ENCODE measurements at regions not wholly inside any gene's neighbourhood (a gene's known extent, or its start where the extent isn't known, plus 50 kb on each side); places are given as distances from the start of the nearest gene placed in this dataset.

DNA sequence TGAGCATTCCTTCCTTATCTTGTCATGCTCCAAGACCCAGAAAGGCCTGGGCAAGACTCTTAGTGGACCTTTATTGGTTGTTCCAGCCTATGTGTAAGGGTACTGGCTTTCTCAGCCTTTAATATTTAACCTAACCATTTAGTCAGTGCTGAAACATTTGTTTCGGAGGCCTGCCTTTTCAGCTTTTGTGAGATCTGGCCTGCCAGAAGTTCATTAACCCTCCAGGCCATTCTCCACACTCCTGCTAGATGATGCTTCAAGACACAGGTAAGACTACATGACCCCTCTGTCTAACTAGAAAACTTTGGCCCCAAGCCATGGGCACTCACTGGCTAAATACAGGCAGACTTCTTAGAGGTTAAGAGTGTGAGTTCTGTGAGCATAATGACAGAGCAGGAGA, 138.4 kb upstream of the ZP4 start:
- H3K9ac ChIP-seq (ENCODE audit: low read depth, low read length), result no peak overlapping the region
- no peak overlapping the region for H3K4me3 ChIP-seq (ENCODE audit: low read length)
- no peaks in the 10 kb centered on the region for H3K36me3 ChIP-seq (ENCODE audit: insufficient read depth, low read length)
- no peaks in the 10 kb centered on the region for H3K27me3 ChIP-seq (ENCODE audit: insufficient read depth, low read length)
- 96% methylated on average over 1 of the region's 1 CpG for WGBS
- H3K27ac ChIP-seq (ENCODE audit: low read depth, low read length), result no peak overlapping the region
- peaks cover 3% of the 10 kb centered on the region; the same call in 1 of the 2 replicates for H3K9me3 ChIP-seq (ENCODE audit: insufficient read depth, low read depth, low read length)
- H3K4me1 ChIP-seq (ENCODE audit: insufficient read depth, low read length), result peaks cover 14% of the 10 kb centered on the region

DNA sequence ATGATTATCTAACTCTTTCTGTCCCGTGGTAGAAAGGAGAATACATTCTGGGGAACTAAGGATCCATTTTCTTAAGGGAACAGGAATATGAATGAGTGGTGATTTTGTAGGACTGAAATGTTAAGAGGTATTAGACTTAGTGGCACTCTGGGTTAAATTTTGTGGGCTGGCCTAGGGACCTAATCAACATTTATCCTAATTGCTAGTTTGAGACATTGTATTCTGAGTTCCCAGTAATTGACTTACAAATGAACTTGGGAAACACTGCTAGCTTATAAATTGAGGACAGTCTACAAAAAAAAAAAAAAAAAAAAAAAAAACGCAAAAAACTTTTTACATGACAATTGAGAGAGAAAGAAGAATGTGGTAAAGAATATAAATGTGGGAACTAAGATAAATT, 136.6 kb upstream of the ZP4 start:
- Histone ChIP-seq H3K36me3 (ENCODE audit: insufficient read depth, low read length) (no peaks in the 10 kb centered on the region), H3K27ac (ENCODE audit: low read depth, low read length) (no peak overlapping the region), H3K4me1 (ENCODE audit: insufficient read depth, low read length) (peaks cover 14% of the 10 kb centered on the region), H3K27me3 (ENCODE audit: insufficient read depth, low read length) (no peaks in the 10 kb centered on the region), H3K4me3 (ENCODE audit: low read length) (no peak overlapping the region), H3K9ac (ENCODE audit: low read depth, low read length) (no peak overlapping the region), H3K9me3 (ENCODE audit: insufficient read depth, low read depth, low read length) (peaks cover 3% of the 10 kb centered on the region; the same call in 1 of the 2 replicates)
- 91% methylated on average over 1 of the region's 2 CpGs for WGBS

DNA sequence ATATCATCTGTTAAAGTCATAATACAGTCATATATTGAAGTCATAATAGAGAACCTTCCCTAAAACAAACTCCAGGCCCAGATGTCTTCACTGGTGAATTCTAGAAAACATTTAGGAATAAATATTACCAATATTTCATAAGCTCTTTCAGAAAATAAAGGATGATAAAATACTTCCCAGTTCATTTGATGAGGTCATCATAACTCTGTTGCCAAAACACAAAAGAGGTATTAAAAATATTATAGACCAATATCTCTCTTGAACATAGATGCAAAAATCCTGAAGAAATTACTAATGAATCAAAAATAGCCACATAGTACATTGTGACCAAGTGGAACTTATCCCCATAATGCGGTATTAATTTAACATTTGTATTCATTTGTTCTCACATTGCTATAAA, 132.4 kb upstream of the ZP4 start:
- Histone ChIP-seq H3K36me3 (ENCODE audit: insufficient read depth, low read length) (no peaks in the 10 kb centered on the region), H3K4me1 (ENCODE audit: insufficient read depth, low read length) (peaks cover 7% of the 10 kb centered on the region), H3K4me3 (ENCODE audit: low read length) (no peak overlapping the region), H3K9me3 (ENCODE audit: insufficient read depth, low read depth, low read length) (peaks cover 3% of the 10 kb centered on the region; the same call in 1 of the 2 replicates), H3K27ac (ENCODE audit: low read depth, low read length) (no peak overlapping the region), H3K9ac (ENCODE audit: low read depth, low read length) (no peak overlapping the region), H3K27me3 (ENCODE audit: insufficient read depth, low read length) (no peaks in the 10 kb centered on the region)
- WGBS, result 100% methylated on average over 1 of the region's 1 CpG

DNA sequence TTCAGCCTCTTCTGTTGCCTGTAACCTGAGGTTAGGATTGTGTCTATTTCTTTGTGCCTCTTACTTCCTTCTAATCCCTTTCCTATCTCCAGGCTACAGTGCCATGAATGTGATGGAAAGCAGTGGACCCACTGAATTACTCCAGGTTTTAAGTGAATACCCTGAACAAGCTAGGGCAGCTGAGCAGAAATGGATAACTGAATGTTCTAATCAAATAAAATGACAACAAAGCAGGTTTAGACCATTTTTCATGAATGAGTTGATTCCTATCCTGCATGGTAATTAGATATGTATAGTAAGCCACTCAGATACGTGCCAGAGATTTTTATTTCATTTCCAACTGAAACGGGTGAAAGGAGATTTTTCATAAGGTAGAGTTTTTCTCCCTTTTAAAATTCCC, 127.5 kb upstream of the ZP4 start:
- Histone ChIP-seq H3K4me1 (ENCODE audit: insufficient read depth, low read length) (no peaks in the 10 kb centered on the region), H3K9ac (ENCODE audit: low read depth, low read length) (no peak overlapping the region), H3K9me3 (ENCODE audit: insufficient read depth, low read depth, low read length) (no peaks in the 10 kb centered on the region), H3K36me3 (ENCODE audit: insufficient read depth, low read length) (no peaks in the 10 kb centered on the region), H3K27ac (ENCODE audit: low read depth, low read length) (no peak overlapping the region), H3K4me3 (ENCODE audit: low read length) (no peak overlapping the region), H3K27me3 (ENCODE audit: insufficient read depth, low read length) (no peaks in the 10 kb centered on the region)
- WGBS, result no CpG with 5 or more reads among the region's 2 CpGs

DNA sequence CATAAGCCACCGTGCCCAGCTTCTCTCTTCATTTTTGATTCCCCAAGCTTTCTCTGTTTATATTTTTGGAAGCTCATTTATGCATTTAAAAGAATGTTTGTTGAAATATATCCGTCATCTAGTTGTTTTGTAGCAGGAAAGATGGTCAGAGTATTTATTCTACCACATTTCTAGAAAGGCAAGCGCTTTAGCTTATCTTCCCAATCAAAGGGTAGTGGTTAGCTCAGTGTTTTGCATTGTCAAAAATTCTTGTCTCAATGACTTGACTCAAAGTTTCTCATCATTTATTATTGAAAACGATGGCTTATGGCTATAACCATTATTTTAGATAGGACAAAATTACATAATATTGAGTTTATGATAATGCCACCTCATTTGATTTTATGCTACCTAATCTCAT, 116.1 kb upstream of the ZP4 start:
- Histone ChIP-seq H3K9ac (ENCODE audit: low read depth, low read length) (no peak overlapping the region), H3K4me3 (ENCODE audit: low read length) (no peak overlapping the region), H3K9me3 (ENCODE audit: insufficient read depth, low read depth, low read length) (no peaks in the 10 kb centered on the region), H3K27ac (ENCODE audit: low read depth, low read length) (no peak overlapping the region), H3K27me3 (ENCODE audit: insufficient read depth, low read length) (no peaks in the 10 kb centered on the region), H3K36me3 (ENCODE audit: insufficient read depth, low read length) (no peaks in the 10 kb centered on the region), H3K4me1 (ENCODE audit: insufficient read depth, low read length) (no peaks in the 10 kb centered on the region)
- 90% methylated on average over 2 of the region's 4 CpGs for WGBS

DNA sequence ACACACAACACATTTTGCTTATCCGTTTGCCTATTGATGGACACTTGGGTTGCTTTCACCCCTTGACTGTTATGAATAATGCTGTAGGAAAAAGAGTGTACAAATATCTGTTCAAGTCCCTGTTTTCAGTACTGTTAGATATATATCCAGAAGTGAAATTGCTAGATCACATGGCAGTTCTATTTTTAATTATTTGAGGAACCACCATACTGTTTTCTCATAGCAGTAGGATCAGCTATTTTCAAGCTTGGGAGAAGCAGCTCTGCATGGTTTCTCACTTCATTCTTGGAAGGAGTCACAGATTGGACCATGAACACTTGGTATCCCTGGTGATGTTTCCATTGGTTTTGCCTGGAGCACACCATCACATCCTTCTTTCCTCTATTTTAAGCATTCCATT, 114.4 kb upstream of the ZP4 start:
- WGBS, result no CpG with 5 or more reads among the region's 1 CpG
- H3K9me3 ChIP-seq (ENCODE audit: insufficient read depth, low read depth, low read length), result no peaks in the 10 kb centered on the region
- no peaks in the 10 kb centered on the region for H3K4me1 ChIP-seq (ENCODE audit: insufficient read depth, low read length)
- H3K9ac ChIP-seq (ENCODE audit: low read depth, low read length), result no peak overlapping the region
- H3K27ac ChIP-seq (ENCODE audit: low read depth, low read length), result no peak overlapping the region
- H3K36me3 ChIP-seq (ENCODE audit: insufficient read depth, low read length), result no peaks in the 10 kb centered on the region
- H3K27me3 ChIP-seq (ENCODE audit: insufficient read depth, low read length), result no peaks in the 10 kb centered on the region
- H3K4me3 ChIP-seq (ENCODE audit: low read length), result no peak overlapping the region

DNA sequence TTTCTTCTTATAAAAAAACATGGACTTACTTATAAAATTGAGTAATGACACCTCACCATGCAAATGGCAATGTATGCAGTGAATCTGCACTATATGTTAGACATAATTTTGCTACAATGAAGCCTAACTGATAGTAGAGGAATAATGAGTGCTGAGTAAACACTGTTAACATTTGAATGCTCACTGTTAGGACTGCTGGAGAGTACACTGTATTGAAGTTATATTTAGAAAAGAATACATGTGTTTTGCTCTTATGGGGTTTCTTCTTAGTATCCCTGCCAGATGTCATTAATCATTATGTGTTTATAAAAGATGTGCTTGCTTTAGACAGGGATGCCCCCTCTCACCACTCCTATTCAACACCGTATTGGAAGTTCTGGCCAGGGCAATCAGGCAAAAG, 111.1 kb upstream of the ZP4 start:
- no peak overlapping the region for H3K9ac ChIP-seq (ENCODE audit: low read depth, low read length)
- no peaks in the 10 kb centered on the region for H3K36me3 ChIP-seq (ENCODE audit: insufficient read depth, low read length)
- 80% methylated on average over 1 of the region's 1 CpG for WGBS
- H3K9me3 ChIP-seq (ENCODE audit: insufficient read depth, low read depth, low read length), result no peaks in the 10 kb centered on the region
- H3K27me3 ChIP-seq (ENCODE audit: insufficient read depth, low read length), result no peaks in the 10 kb centered on the region
- H3K27ac ChIP-seq (ENCODE audit: low read depth, low read length), result no peak overlapping the region
- no peak overlapping the region for H3K4me3 ChIP-seq (ENCODE audit: low read length)
- peaks cover 7% of the 10 kb centered on the region; the same call in 1 of the 2 replicates for H3K4me1 ChIP-seq (ENCODE audit: insufficient read depth, low read length)

DNA sequence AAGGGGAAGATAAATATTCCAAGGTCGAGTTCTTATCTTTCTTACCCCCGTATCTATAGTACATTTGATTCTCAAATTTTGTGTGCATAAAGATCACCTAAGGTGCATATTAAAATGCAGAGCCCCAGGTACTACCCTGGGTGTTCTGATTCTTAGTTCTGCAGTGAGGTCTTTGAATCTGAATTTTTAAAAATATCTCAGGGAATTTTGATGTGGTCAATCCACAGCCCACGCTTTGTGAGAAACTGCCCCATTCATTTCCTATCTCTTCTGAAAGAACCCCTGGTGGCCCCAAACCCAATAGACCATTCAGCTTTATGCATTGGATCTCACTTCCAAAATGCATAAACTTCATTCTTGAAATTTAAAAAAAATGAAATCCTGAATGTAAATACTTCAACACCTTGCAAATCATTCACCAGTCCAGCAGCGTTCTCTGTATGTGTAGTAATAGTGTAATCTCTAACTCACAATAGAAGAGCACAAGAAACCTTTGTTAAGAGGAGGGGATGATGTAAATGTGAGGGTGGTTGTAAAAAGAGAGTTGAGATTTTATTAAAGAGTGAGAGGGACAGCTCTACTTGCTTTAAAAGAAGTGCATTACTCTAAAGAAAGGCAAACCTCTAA, 108.8 kb upstream of the ZP4 start:
- no peaks in the 10 kb centered on the region for H3K9me3 ChIP-seq (ENCODE audit: insufficient read depth, low read depth, low read length)
- no peak overlapping the region for H3K9ac ChIP-seq (ENCODE audit: low read depth, low read length)
- 82% methylated on average over 2 of the region's 4 CpGs for WGBS

DNA sequence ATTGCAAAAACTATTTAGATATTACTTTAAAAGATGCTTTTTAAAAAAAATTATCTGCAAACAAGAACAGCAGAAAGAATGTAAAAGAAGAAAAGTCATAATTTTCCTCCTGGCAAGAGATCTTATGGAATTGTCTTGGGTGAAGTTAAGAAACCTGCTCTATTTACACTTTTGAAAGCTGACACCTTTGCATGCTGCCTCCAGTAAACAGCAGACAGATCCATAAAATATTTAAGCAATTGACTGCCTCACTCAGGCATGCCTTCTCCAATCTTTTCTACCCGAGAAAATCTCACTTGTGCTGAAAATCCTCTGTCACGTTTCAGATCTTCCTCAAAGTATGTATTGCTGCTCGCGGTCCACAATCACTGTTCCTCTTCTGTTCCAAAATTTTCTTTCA, 107.9 kb upstream of the ZP4 start:
- 89% methylated on average over 4 of the region's 4 CpGs for WGBS
- no peak overlapping the region for H3K27ac ChIP-seq (ENCODE audit: low read depth, low read length)
- H3K4me1 ChIP-seq (ENCODE audit: insufficient read depth, low read length), result peaks cover 7% of the 10 kb centered on the region; the same call in 1 of the 2 replicates
- no peak overlapping the region for H3K9ac ChIP-seq (ENCODE audit: low read depth, low read length)
- H3K9me3 ChIP-seq (ENCODE audit: insufficient read depth, low read depth, low read length), result no peaks in the 10 kb centered on the region
- no peaks in the 10 kb centered on the region for H3K36me3 ChIP-seq (ENCODE audit: insufficient read depth, low read length)
- no peak overlapping the region for H3K4me3 ChIP-seq (ENCODE audit: low read length)
- no peaks in the 10 kb centered on the region for H3K27me3 ChIP-seq (ENCODE audit: insufficient read depth, low read length)

More for the DNA sequence above, 108.8 kb upstream of the ZP4 start:
- no peaks in the 10 kb centered on the region for H3K27me3 ChIP-seq (ENCODE audit: insufficient read depth, low read length)
- H3K4me3 ChIP-seq (ENCODE audit: low read length), result no peak overlapping the region
- H3K27ac ChIP-seq (ENCODE audit: low read depth, low read length), result no peak overlapping the region
- H3K4me1 ChIP-seq (ENCODE audit: insufficient read depth, low read length), result peaks cover 7% of the 10 kb centered on the region; the same call in 1 of the 2 replicates
- no peaks in the 10 kb centered on the region for H3K36me3 ChIP-seq (ENCODE audit: insufficient read depth, low read length)

DNA sequence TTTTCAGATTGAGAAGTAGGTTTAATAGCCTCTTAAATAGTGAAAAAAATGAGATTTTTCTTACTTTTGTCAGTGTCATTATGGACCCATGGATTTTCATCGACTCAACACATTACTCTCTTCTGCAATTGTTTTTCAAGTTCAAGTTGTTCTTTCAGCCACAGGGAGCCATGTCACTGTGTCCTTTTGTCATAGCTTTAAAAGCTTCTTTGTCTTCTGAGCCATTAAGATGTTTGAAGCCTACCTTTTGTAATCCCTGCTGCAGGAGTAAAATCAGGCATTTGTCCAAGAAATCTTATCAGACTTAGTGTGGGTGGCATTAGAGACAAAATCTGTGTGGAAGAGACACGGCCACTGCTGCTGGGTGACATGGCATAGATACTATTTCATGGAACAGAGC, 92.8 kb upstream of the ZP4 start:
- no peaks in the 10 kb centered on the region for H3K27me3 ChIP-seq (ENCODE audit: insufficient read depth, low read length)
- H3K9me3 ChIP-seq (ENCODE audit: insufficient read depth, low read depth, low read length), result no peaks in the 10 kb centered on the region
- no peaks in the 10 kb centered on the region for H3K36me3 ChIP-seq (ENCODE audit: insufficient read depth, low read length)
- H3K27ac ChIP-seq (ENCODE audit: low read depth, low read length), result no peak overlapping the region
- no peak overlapping the region for H3K9ac ChIP-seq (ENCODE audit: low read depth, low read length)
- no peaks in the 10 kb centered on the region for H3K4me1 ChIP-seq (ENCODE audit: insufficient read depth, low read length)
- no peak overlapping the region for H3K4me3 ChIP-seq (ENCODE audit: low read length)
- WGBS, result 87% methylated on average over 2 of the region's 2 CpGs

DNA sequence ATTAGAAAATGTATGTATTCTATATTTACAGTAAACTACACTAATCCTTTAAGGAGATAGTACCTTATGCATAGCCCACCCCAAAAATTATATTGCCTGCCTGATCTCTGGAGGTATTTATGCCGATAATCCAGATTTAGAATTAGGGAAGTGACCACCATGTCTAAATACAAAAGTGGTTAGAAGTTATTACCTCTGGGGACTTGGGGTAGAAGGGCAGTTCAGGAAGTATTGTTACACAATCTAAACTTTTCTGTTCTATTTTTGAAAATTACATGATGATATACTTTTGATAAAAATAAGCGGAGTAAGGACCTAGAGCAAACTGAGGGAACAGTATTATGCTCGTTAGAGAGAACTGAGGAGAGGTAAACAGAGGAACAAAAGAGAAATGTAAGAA, 90.5 kb upstream of the ZP4 start:
- Histone ChIP-seq H3K9me3 (ENCODE audit: insufficient read depth, low read depth, low read length) (no peaks in the 10 kb centered on the region), H3K9ac (ENCODE audit: low read depth, low read length) (no peak overlapping the region), H3K4me3 (ENCODE audit: low read length) (no peak overlapping the region), H3K27ac (ENCODE audit: low read depth, low read length) (no peak overlapping the region), H3K4me1 (ENCODE audit: insufficient read depth, low read length) (0 out of 2 replicates have a peak, but pooled peaks cover 4% of the 10 kb centered on the region), H3K27me3 (ENCODE audit: insufficient read depth, low read length) (no peaks in the 10 kb centered on the region), H3K36me3 (ENCODE audit: insufficient read depth, low read length) (no peaks in the 10 kb centered on the region)
- WGBS, result 82% methylated on average over 3 of the region's 3 CpGs

DNA sequence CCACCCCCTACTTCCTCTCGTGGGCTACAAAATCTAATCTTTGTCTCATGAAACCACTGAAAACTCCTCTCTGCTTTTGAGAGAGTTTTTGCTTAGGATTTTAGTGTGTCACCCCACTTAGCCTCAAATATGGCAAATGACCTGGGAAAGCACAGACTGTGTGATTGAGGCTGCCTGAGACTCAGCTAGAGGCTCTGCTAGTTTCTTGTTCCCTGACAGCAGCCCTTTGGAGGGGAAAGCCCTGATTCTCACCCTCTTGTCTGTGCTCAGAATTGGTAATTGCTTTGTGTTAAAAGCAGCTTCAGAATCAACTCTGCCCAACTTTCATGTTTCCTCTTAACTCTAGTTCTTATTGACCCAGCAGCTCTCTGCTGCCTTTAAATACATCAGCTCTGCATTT, 85.6 kb upstream of the ZP4 start:
- Histone ChIP-seq H3K9me3 (ENCODE audit: insufficient read depth, low read depth, low read length) (no peaks in the 10 kb centered on the region), H3K36me3 (ENCODE audit: insufficient read depth, low read length) (no peaks in the 10 kb centered on the region), H3K27ac (ENCODE audit: low read depth, low read length) (no peak overlapping the region), H3K4me1 (ENCODE audit: insufficient read depth, low read length) (peaks cover 10% of the 10 kb centered on the region; the same call in 1 of the 2 replicates), H3K4me3 (ENCODE audit: low read length) (no peak overlapping the region), H3K27me3 (ENCODE audit: insufficient read depth, low read length) (no peaks in the 10 kb centered on the region), H3K9ac (ENCODE audit: low read depth, low read length) (no peak overlapping the region)
- 75% methylated on average over 1 of the region's 1 CpG for WGBS

Data from HUES64 (cell line).